Endodermal cell (in vitro differentiated cells): ENCODE measurements at regions not wholly inside any gene's neighbourhood (a gene's known extent, or its start where the extent isn't known, plus 50 kb on each side); places are given as distances from the start of the nearest gene placed in this dataset.

Source experiments
- DNase-seq: peaks from one replicate; pipeline ENCODE4 v3.0.0-alpha.2; 2017
- H3K27ac ChIP-seq: 2 replicates; pipeline ENCODE4 v1.5.1; 2013; ENCODE audit warnings: mild to moderate bottlenecking, low read depth, low read length, moderate library complexity
- H3K27me3 ChIP-seq: 2 replicates; pipeline ENCODE4 v1.6.1; 2013; ENCODE audit warnings: mild to moderate bottlenecking, low read length, moderate library complexity; ENCODE audit not compliant: insufficient read depth, control insufficient read depth, poor library complexity, severe bottlenecking
- H3K36me3 ChIP-seq: 2 replicates; pipeline ENCODE4 v1.7.0; 2013; ENCODE audit warnings: mild to moderate bottlenecking, low read length, moderate library complexity; ENCODE audit not compliant: control insufficient read depth, insufficient read depth
- H3K4me1 ChIP-seq: one replicate; pipeline ENCODE4 v1.7.0; 2013; ENCODE audit warnings: low read length; ENCODE audit not compliant: control insufficient read depth, insufficient read depth
- H3K4me3 ChIP-seq: 2 replicates; pipeline ENCODE4 v1.5.1; 2013; ENCODE audit warnings: mild to moderate bottlenecking, low read length, moderate library complexity
- H3K9ac ChIP-seq: 2 replicates; pipeline ENCODE4 v1.6.1; 2013; ENCODE audit warnings: mild to moderate bottlenecking, low read length, moderate library complexity; ENCODE audit not compliant: poor library complexity, severe bottlenecking; ENCODE audit errors: extremely low read depth
- H3K9me3 ChIP-seq: 2 replicates; pipeline ENCODE4 v1.6.1; 2013; ENCODE audit warnings: mild to moderate bottlenecking, low read length, moderate library complexity; ENCODE audit not compliant: control insufficient read depth
- H3K27ac Mint-ChIP-seq: 2 replicates; pipeline ENCODE4 v1.8.0; 2020; ENCODE audit warnings: mixed read lengths
- H3K27me3 Mint-ChIP-seq: 2 replicates; pipeline ENCODE4 v1.8.0; 2021; ENCODE audit warnings: mild to moderate bottlenecking, mixed read lengths; ENCODE audit not compliant: insufficient read depth
- H3K36me3 Mint-ChIP-seq: 2 replicates; pipeline ENCODE4 v1.8.0; 2020; ENCODE audit warnings: low read depth, mixed read lengths
- H3K4me1 Mint-ChIP-seq: 2 replicates; pipeline ENCODE4 v1.8.0; 2020; ENCODE audit warnings: mixed read lengths
- H3K4me3 Mint-ChIP-seq: 2 replicates; pipeline ENCODE4 v1.8.0; 2020; ENCODE audit warnings: mild to moderate bottlenecking, moderate library complexity, mixed read lengths
- H3K9me3 Mint-ChIP-seq: 2 replicates; pipeline ENCODE4 v1.8.0; 2020; ENCODE audit warnings: mild to moderate bottlenecking, mixed read lengths
- CTCF ChIP-seq: fragments of 200-600 bp; sonication (generic); conservative IDR thresholded peaks from 2 replicates; pipeline ENCODE4 v1.5.0; 2021; ENCODE audit warnings: antibody characterized with exemption, mild to moderate bottlenecking
- WGBS, 2 experiments: methylation state at CpG; one replicate each; pipeline versions ENCODE4 v1.1.5 to v1.1.7; 2013; ENCODE audit warnings: missing lambda C conversion rate in 2 of 2, mixed read lengths in 1 of 2; ENCODE audit not compliant: insufficient coverage in 1 of 2, insufficient read length in 1 of 2; 5-methylcytosine and 5-hydroxymethylcytosine counted together

- H3K36me3 ChIP-seq: no peaks in the 10 kb centered on the region
- Mint-ChIP-seq H3K9me3 (no peaks in the 10 kb centered on the region), H3K27ac (no peak overlapping the region), H3K4me1 (no peaks in the 10 kb centered on the region), H3K4me3 (no peak overlapping the region), H3K27me3 (no peaks in the 10 kb centered on the region), H3K36me3 (no peaks in the 10 kb centered on the region)
- no peaks in the 10 kb centered on the region for H3K9me3 ChIP-seq
- 88 to 91% methylated on average over 6 of the region's 6 CpGs for WGBS, 2 experiments
- peak; percentile 17 for DNase-seq
- H3K4me1 ChIP-seq: no peaks in the 10 kb centered on the region
- H3K4me3 ChIP-seq: no peak overlapping the region
- H3K27ac ChIP-seq: no peak overlapping the region
- H3K9ac ChIP-seq: no peak overlapping the region
- no peak for TF ChIP-seq CTCF
- H3K27me3 ChIP-seq: no peaks in the 10 kb centered on the region
These were observed 61.7 kb upstream of the SHH start for GRCh38 chr7:155874010-155874409.

GRCh38 chr7:155872678-155873369 is 60.6 kb upstream of the SHH start:
- peak; percentile 23 for DNase-seq

GRCh38 chr7:155871211-155871610 is 58.9 kb upstream of the SHH start:
- WGBS, 2 experiments: 93 to 98% methylated on average over 7 of the region's 7 CpGs
- no peak for TF ChIP-seq CTCF

More at GRCh38 chr7:155872678-155873369, 60.6 kb upstream of the SHH start:
- Mint-ChIP-seq H3K4me3 (no peak overlapping the region), H3K27ac (no peak overlapping the region), H3K27me3 (peaks cover 2% of the 10 kb centered on the region), H3K36me3 (no peaks in the 10 kb centered on the region), H3K4me1 (no peaks in the 10 kb centered on the region), H3K9me3 (no peaks in the 10 kb centered on the region)
- Histone ChIP-seq H3K27me3 (no peaks in the 10 kb centered on the region), H3K4me3 (no peak overlapping the region), H3K9ac (no peak overlapping the region), H3K9me3 (no peaks in the 10 kb centered on the region), H3K4me1 (no peaks in the 10 kb centered on the region), H3K27ac (no peak overlapping the region), H3K36me3 (no peaks in the 10 kb centered on the region)
- WGBS, 2 experiments: 84 to 89% methylated on average over 15 of the region's 15 CpGs
- no peak for TF ChIP-seq CTCF

More at GRCh38 chr7:155871211-155871610, 58.9 kb upstream of the SHH start:
- Histone ChIP-seq H3K9ac (no peak overlapping the region), H3K27me3 (no peaks in the 10 kb centered on the region), H3K4me1 (no peaks in the 10 kb centered on the region), H3K4me3 (no peak overlapping the region), H3K9me3 (no peaks in the 10 kb centered on the region), H3K36me3 (no peaks in the 10 kb centered on the region), H3K27ac (no peak overlapping the region)
- peak; percentile 7 for DNase-seq
- no peak overlapping the region for H3K27ac Mint-ChIP-seq
- H3K36me3 Mint-ChIP-seq: no peaks in the 10 kb centered on the region
- H3K27me3 Mint-ChIP-seq: peaks cover 2% of the 10 kb centered on the region
- no peaks in the 10 kb centered on the region for H3K9me3 Mint-ChIP-seq
- no peaks in the 10 kb centered on the region for H3K4me1 Mint-ChIP-seq
- no peak overlapping the region for H3K4me3 Mint-ChIP-seq
